CD4-positive, alpha-beta T cell (primary cell): ENCODE measurements at regions not wholly inside any gene's neighbourhood (a gene's known extent, or its start where the extent isn't known, plus 50 kb on each side); places are given as distances from the start of the nearest gene placed in this dataset.
A peak's percentile ranks its signal among the peaks of the same experiment; 100 is the strongest.

Experiments used
- ATAC-seq: fragments of 200-7000 bp; cut with Tn5 transposase; one replicate; pipeline ENCODE4 v1.10.0; 2022; ENCODE audit warnings: mild to moderate bottlenecking; ENCODE audit not compliant: poor library complexity
- CTCF ChIA-PET: fragments of 350-600 bp; sonication (Branson Sonifier 250); formaldehyde crosslinking; loops from one replicate; lab custom pipeline; 2021; ENCODE audit warnings: antibody characterized with exemption, inconsistent platforms; lab: Charles Lee
- POLR2A ChIA-PET: fragments of 350-600 bp; sonication (Branson Sonifier 250); formaldehyde crosslinking; loops from one replicate; lab custom pipeline; 2021; ENCODE audit warnings: antibody characterized with exemption, inconsistent platforms; lab: Charles Lee
- DNase-seq, 14 experiments: peaks; one replicate each; pipeline ENCODE4 v3.0.0-alpha.2; 2013 to 2020; ENCODE audit warnings: mixed read lengths in 2 of 14
- H3K27ac ChIP-seq, 2 donors: one replicate each; pipeline versions ENCODE4 v1.5.1 to v1.7.0; 2013; ENCODE audit warnings: low read length in 2 of 2, low read depth in 1 of 2, mild to moderate bottlenecking in 1 of 2
- H3K27me3 ChIP-seq, 2 experiments: 1 replicate in 1 of 2; 2 replicates in 1 of 2; pipeline versions ENCODE4 v1.6.1 to v1.7.0; 2013; ENCODE audit warnings: low read length in 2 of 2, control low read depth in 1 of 2, mild to moderate bottlenecking in 1 of 2, moderate library complexity in 1 of 2; ENCODE audit not compliant: insufficient read depth in 2 of 2, control insufficient read depth in 1 of 2
- H3K36me3 ChIP-seq: one replicate; pipeline ENCODE4 v1.6.1; 2013; ENCODE audit warnings: low read length, control low read depth; ENCODE audit not compliant: insufficient read depth
- H3K4me1 ChIP-seq: one replicate; pipeline ENCODE4 v1.6.1; 2013; ENCODE audit warnings: low read length, control low read depth; ENCODE audit not compliant: insufficient read depth
- H3K4me3 ChIP-seq: one replicate; pipeline ENCODE4 v1.5.1; 2013; ENCODE audit warnings: mild to moderate bottlenecking, low read length, moderate library complexity
- H3K9me3 ChIP-seq, 2 experiments: 1 replicate in 1 of 2; 2 replicates in 1 of 2; pipeline versions ENCODE4 v1.6.1 to v1.7.0; 2013; ENCODE audit warnings: low read length in 2 of 2, mild to moderate bottlenecking in 2 of 2, control low read depth in 1 of 2, moderate library complexity in 1 of 2; ENCODE audit not compliant: control insufficient read depth in 1 of 2, insufficient read depth in 1 of 2
- H3K27ac Mint-ChIP-seq: one replicate; pipeline ENCODE4 v1.8.0; 2020; ENCODE audit warnings: mixed read lengths
- H3K27me3 Mint-ChIP-seq: one replicate; pipeline ENCODE4 v1.8.0; 2021; ENCODE audit warnings: mixed read lengths
- H3K36me3 Mint-ChIP-seq: one replicate; pipeline ENCODE4 v1.8.0; 2021; ENCODE audit warnings: low read depth, mixed read lengths
- H3K4me1 Mint-ChIP-seq: one replicate; pipeline ENCODE4 v1.8.0; 2021; ENCODE audit warnings: low read depth, mixed read lengths
- H3K4me3 Mint-ChIP-seq: one replicate; pipeline ENCODE4 v1.8.0; 2020; ENCODE audit warnings: mild to moderate bottlenecking, mixed read lengths
- H3K9me3 Mint-ChIP-seq: one replicate; pipeline ENCODE4 v1.8.0; 2020; ENCODE audit warnings: mixed read lengths
- intact Hi-C, 2 experiments: fragments of 100-400 bp; cut with DNase I in 1 of 2; cut with micrococcal nuclease in 1 of 2; formaldehyde crosslinking; loops; one replicate each; pipeline versions ENCODE4 v1.15.1 to v1.9.0; 2023 to 2025; cut with DNase I, micrococcal nuclease
- TF ChIP-seq, protein P1 (sequence below): fragments of 200-600 bp; IDR thresholded peaks from one replicate; pipeline ENCODE4 v1.8.0; 2022; ENCODE audit warnings: antibody characterized with exemption, mild to moderate bottlenecking

GRCh38 chr2:133843551-133843950 is 275.3 kb upstream of the NCKAP5 start:
- H3K9me3 ChIP-seq = no peaks in the 10 kb centered on the region
- TF ChIP-seq, protein P1, sequence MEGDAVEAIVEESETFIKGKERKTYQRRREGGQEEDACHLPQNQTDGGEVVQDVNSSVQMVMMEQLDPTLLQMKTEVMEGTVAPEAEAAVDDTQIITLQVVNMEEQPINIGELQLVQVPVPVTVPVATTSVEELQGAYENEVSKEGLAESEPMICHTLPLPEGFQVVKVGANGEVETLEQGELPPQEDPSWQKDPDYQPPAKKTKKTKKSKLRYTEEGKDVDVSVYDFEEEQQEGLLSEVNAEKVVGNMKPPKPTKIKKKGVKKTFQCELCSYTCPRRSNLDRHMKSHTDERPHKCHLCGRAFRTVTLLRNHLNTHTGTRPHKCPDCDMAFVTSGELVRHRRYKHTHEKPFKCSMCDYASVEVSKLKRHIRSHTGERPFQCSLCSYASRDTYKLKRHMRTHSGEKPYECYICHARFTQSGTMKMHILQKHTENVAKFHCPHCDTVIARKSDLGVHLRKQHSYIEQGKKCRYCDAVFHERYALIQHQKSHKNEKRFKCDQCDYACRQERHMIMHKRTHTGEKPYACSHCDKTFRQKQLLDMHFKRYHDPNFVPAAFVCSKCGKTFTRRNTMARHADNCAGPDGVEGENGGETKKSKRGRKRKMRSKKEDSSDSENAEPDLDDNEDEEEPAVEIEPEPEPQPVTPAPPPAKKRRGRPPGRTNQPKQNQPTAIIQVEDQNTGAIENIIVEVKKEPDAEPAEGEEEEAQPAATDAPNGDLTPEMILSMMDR = no peak
- Mint-ChIP-seq H3K27ac (no peak overlapping the region), H3K4me1 (no peaks in the 10 kb centered on the region), H3K27me3 (peaks cover 21% of the 10 kb centered on the region), H3K4me3 (no peak overlapping the region), H3K36me3 (no peaks in the 10 kb centered on the region), H3K9me3 (no peaks in the 10 kb centered on the region)
- no peaks in the 10 kb centered on the region for H3K36me3 ChIP-seq
- ATAC-seq = no peak
- H3K4me1 ChIP-seq = peaks cover 3% of the 10 kb centered on the region
- DNase-seq = no peak
- intact Hi-C loops = loop anchor here (5.0 to 10.0 kb wide), 3 partner anchors 1576 to 1989 kb away; no protein-coding TSS in a partner anchor
- H3K27ac ChIP-seq = no peak overlapping the region
- POLR2A ChIA-PET = no interaction called here
- CTCF ChIA-PET = no interaction called here
- peaks cover 0 to 7% of the 10 kb centered on the region in 2 experiments for H3K27me3 ChIP-seq
- no peak overlapping the region for H3K4me3 ChIP-seq

GRCh38 chr2:133844214-133844892 is 276.1 kb upstream of the NCKAP5 start:
- Histone ChIP-seq H3K4me3 (no peak overlapping the region), H3K27ac (no peak overlapping the region), H3K9me3 (no peaks in the 10 kb centered on the region), H3K27me3 (peaks cover 0 to 7% of the 10 kb centered on the region in 2 experiments), H3K4me1 (peaks cover 3% of the 10 kb centered on the region), H3K36me3 (no peaks in the 10 kb centered on the region)
- H3K4me1 Mint-ChIP-seq = no peaks in the 10 kb centered on the region
- POLR2A ChIA-PET = no interaction called here
- DNase-seq (peak; percentile 26 to 70 (median 34)), ATAC-seq (peak; percentile 55)
- intact Hi-C loops = loop anchor here (2.0 to 10.0 kb wide), 4 partner anchors 1576 to 1990 kb away; no protein-coding TSS in a partner anchor
- H3K27me3 Mint-ChIP-seq = peaks cover 29% of the 10 kb centered on the region
- H3K27ac Mint-ChIP-seq = no peak overlapping the region
- no peak overlapping the region for H3K4me3 Mint-ChIP-seq
- no peaks in the 10 kb centered on the region for H3K9me3 Mint-ChIP-seq
- H3K36me3 Mint-ChIP-seq = no peaks in the 10 kb centered on the region
- CTCF ChIA-PET = interaction anchor here (0.6 to 1.3 kb wide), 6 partner anchors 9 to 609 kb away, joined by 3 to 5 read pairs (median 3); no protein-coding TSS in a partner anchor
- TF ChIP-seq, protein P1 = peak; percentile 78

GRCh38 chr2:133846476-133846875 is 278.2 kb upstream of the NCKAP5 start:
- Histone ChIP-seq H3K36me3 (no peaks in the 10 kb centered on the region), H3K9me3 (no peaks in the 10 kb centered on the region), H3K4me3 (no peak overlapping the region), H3K4me1 (peaks cover 3% of the 10 kb centered on the region), H3K27ac (no peak overlapping the region), H3K27me3 (peaks cover 0 to 7% of the 10 kb centered on the region in 2 experiments)
- ATAC-seq = no peak
- TF ChIP-seq, protein P1 = no peak
- Mint-ChIP-seq H3K9me3 (no peaks in the 10 kb centered on the region), H3K27me3 (peaks cover 32% of the 10 kb centered on the region), H3K4me3 (no peak overlapping the region), H3K27ac (no peak overlapping the region), H3K4me1 (no peaks in the 10 kb centered on the region), H3K36me3 (no peaks in the 10 kb centered on the region)
- intact Hi-C loops = loop anchor here in 1 of 2 experiments (10.0 kb wide), 1 partner anchor 1992 kb away; no protein-coding TSS in a partner anchor
- ChIA-PET CTCF (no interaction called here), POLR2A (no interaction called here)
- DNase-seq = no peak
